C4-2B (cell line): ENCODE measurements at regions not wholly inside any gene's neighbourhood (a gene's known extent, or its start where the extent isn't known, plus 50 kb on each side); places are given as distances from the start of the nearest gene placed in this dataset.

Experiments used
- ZFX ChIP-seq: fragments of 450-650 bp; IDR thresholded peaks from 2 replicates; pipeline ENCODE4 v1.6.1; 2017
- TF ChIP-seq, protein P1 (sequence below): fragments of 450-650 bp; conservative IDR thresholded peaks from 2 replicates; pipeline ENCODE4 v1.5.1; 2017; ENCODE audit warnings: mild to moderate bottlenecking

DNA sequence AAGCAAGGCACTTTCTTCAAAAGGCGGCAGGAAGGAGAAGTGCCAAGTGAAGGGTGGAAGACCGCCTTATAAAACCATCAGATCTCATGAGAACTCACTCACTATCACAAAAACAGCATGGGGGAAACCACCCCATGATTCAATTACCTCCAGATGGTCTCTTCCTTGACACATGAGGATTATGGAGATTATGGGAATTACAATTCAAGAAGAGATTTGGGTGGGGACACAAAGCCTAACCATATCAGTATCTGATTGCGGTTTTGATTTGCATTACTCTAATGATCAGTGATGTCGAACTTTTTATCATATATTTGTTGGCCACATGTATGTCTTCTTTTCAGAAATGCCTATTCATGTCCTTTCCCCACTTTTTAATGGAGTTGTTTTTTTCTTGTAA, 549.3 kb upstream of the IL12A start:
- TF ChIP-seq, protein P1, sequence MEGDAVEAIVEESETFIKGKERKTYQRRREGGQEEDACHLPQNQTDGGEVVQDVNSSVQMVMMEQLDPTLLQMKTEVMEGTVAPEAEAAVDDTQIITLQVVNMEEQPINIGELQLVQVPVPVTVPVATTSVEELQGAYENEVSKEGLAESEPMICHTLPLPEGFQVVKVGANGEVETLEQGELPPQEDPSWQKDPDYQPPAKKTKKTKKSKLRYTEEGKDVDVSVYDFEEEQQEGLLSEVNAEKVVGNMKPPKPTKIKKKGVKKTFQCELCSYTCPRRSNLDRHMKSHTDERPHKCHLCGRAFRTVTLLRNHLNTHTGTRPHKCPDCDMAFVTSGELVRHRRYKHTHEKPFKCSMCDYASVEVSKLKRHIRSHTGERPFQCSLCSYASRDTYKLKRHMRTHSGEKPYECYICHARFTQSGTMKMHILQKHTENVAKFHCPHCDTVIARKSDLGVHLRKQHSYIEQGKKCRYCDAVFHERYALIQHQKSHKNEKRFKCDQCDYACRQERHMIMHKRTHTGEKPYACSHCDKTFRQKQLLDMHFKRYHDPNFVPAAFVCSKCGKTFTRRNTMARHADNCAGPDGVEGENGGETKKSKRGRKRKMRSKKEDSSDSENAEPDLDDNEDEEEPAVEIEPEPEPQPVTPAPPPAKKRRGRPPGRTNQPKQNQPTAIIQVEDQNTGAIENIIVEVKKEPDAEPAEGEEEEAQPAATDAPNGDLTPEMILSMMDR: no peak
- no peak for TF ChIP-seq ZFX
